ENCODE measurements at regions not wholly inside any gene's neighbourhood (a gene's known extent, or its start where the extent isn't known, plus 50 kb on each side); places are given as distances from the start of the nearest gene placed in this dataset.
"Not testable (repeated sequence)": the region's sequence is repeated elsewhere in the genome, so short reads cannot be mapped to it uniquely, and the experiment has no call there.

- TF ChIP-seq JUNB (CRISPR knock-in tag; conservative IDR thresholded peaks at IDR 0.05); SMARCA5 (IDR thresholded peaks at IDR 0.05): not testable (repeated sequence)
Observed at GRCh38 chr1:146556405-146556804, 327.6 kb upstream of the NOTCH2NLA start.

Measured in K562 (cell line).